ENCODE measurements at regions not wholly inside any gene's neighbourhood (a gene's known extent, or its start where the extent isn't known, plus 50 kb on each side); places are given as distances from the start of the nearest gene placed in this dataset.

DNA sequence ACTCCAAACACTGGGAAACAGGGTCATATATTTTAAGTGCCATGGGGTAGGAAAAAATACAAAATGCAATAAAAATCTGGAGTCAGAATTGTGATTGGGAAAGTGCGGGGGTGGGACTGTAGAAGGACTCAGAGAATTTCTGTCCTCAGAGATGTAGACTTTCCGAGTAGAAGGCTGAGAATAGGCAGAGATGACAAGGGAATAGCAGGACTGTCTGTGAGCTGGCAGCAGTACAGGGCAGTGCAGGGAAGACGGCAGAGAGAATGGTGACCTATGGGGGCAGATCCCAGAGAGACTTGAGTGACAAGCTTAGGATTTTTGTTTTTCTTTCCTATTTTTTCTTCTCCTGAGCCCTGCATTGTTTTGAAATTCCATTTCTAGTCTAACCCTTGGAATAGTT, 127.6 kb downstream of the SLC16A9 start:
- H3K27ac ChIP-seq: peak overlapping the region in 2 of 4 donors; percentile 42 to 44
- H3K4me3 ChIP-seq: no peak overlapping the region
- no peak for DNase-seq
- intact Hi-C loops (cut with DNase I): loop anchor here (5.0 kb wide), 1 partner anchor 220 kb away; the partner anchor contains the start of gene FAM13C
- 70 to 84% methylated on average over 3 of the region's 3 CpGs for WGBS, 2 donors
- peaks cover 0 to 85% (median 35%) of the 10 kb centered on the region in 4 donors for H3K4me1 ChIP-seq
- TF ChIP-seq EP300 (IDR thresholded peaks at IDR 0.05): no peak
- no peak for TF ChIP-seq POLR2A (IDR thresholded peaks at IDR 0.05)
- TF ChIP-seq, protein P1, sequence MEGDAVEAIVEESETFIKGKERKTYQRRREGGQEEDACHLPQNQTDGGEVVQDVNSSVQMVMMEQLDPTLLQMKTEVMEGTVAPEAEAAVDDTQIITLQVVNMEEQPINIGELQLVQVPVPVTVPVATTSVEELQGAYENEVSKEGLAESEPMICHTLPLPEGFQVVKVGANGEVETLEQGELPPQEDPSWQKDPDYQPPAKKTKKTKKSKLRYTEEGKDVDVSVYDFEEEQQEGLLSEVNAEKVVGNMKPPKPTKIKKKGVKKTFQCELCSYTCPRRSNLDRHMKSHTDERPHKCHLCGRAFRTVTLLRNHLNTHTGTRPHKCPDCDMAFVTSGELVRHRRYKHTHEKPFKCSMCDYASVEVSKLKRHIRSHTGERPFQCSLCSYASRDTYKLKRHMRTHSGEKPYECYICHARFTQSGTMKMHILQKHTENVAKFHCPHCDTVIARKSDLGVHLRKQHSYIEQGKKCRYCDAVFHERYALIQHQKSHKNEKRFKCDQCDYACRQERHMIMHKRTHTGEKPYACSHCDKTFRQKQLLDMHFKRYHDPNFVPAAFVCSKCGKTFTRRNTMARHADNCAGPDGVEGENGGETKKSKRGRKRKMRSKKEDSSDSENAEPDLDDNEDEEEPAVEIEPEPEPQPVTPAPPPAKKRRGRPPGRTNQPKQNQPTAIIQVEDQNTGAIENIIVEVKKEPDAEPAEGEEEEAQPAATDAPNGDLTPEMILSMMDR (IDR thresholded peaks at IDR 0.05): no peak
- TF ChIP-seq POLR2AphosphoS5 (IDR thresholded peaks at IDR 0.05): no peak
- no peaks in the 10 kb centered on the region for H3K27me3 ChIP-seq
- H3K36me3 ChIP-seq: no peaks in the 10 kb centered on the region
- H3K9me3 ChIP-seq: no peaks in the 10 kb centered on the region

DNA sequence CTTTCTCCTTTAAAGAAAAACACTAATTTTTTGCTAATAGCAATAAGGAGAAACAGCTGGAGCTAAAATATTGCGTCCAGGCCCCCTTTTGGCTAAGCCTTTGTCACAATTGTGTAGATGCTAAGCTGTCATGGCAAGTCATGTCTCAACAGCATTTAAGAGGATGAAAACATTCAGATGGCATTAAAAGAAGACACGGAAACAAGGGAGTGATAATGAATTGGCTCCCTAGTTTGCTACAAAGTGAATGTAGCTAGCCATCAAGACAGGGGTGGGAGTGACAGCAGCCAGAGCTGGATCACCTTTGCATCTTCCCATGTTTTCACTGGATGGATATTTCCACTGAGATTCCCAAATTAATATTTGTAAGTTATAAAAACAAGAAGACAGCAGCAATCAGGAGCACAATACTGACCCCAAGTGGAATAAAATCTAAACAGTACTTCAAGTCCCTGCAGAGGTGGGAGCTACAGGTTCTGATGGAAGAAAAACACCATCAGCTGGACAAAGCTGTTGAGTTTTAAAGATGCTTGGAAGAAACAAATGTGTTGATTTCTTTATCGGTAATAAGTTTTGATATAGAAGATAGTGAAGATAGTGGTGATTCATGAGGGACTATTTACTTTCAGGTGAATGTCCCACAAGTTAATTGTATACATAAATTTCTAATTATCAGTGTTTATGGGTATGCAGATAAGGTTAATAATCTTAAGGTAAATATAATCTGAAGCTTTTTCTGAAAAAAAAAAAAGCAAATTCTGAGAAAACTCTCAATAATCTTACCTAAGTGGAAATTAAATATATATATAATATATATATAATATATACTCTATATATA, 129.4 kb downstream of the SLC16A9 start:
- Histone ChIP-seq H3K27me3 (no peaks in the 10 kb centered on the region), H3K36me3 (no peaks in the 10 kb centered on the region), H3K4me1 (peaks cover 0 to 67% (median 25%) of the 10 kb centered on the region in 4 donors), H3K4me3 (no peak overlapping the region), H3K27ac (peak overlapping the region in 1 of 4 donors; percentile 16), H3K9me3 (no peaks in the 10 kb centered on the region)
- WGBS, 2 donors: 48 to 49% methylated on average over 3 of the region's 3 CpGs
- DNase-seq: no peak
- TF ChIP-seq POLR2AphosphoS5 (IDR thresholded peaks at IDR 0.05): no peak
- TF ChIP-seq, protein P1 (IDR thresholded peaks at IDR 0.05): peak in 3 of 4 experiments; percentile 26 to 50 (median 42)
- TF ChIP-seq EP300 (IDR thresholded peaks at IDR 0.05): no peak
- no peak for TF ChIP-seq POLR2A (IDR thresholded peaks at IDR 0.05)
- intact Hi-C loops (cut with DNase I): loop anchor here (5.0 kb wide), 1 partner anchor 218 kb away; the partner anchor contains the start of gene FAM13C

DNA sequence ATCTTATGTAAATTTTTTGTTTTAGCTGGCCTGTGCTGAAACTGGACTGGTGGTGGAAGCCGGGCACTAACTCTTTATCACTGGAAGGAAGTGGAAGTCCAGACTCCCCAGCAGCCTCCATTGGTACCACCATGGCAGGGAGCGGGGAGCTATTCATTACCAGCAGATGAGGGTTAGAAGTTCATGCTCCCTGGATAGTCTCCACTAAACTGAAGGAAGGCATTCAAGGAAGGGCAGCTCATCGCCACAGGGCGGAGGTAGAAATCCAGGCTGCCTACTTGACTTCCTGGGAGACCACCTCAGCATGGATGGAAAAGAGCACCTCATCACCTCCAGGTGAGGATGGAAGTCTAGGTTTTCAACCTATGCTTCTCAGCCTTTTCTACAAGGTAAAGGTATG, 130.9 kb downstream of the SLC16A9 start:
- Histone ChIP-seq H3K4me1 (peaks cover 0 to 52% (median 18%) of the 10 kb centered on the region in 4 donors), H3K4me3 (no peak overlapping the region), H3K36me3 (no peaks in the 10 kb centered on the region), H3K27ac (no peak overlapping the region), H3K9me3 (no peaks in the 10 kb centered on the region), H3K27me3 (no peaks in the 10 kb centered on the region)
- TF ChIP-seq EP300 (IDR thresholded peaks at IDR 0.05): no peak
- TF ChIP-seq, protein P1 (IDR thresholded peaks at IDR 0.05): no peak
- no peak for TF ChIP-seq POLR2AphosphoS5 (IDR thresholded peaks at IDR 0.05)
- no peak for TF ChIP-seq POLR2A (IDR thresholded peaks at IDR 0.05)
- WGBS, 2 donors: 94 to 96% methylated on average over 4 of the region's 4 CpGs
- intact Hi-C loops (cut with DNase I): loop anchor here (2.0 kb wide), 1 partner anchor 338 kb away; no protein-coding TSS in a partner anchor
- DNase-seq: no peak

DNA sequence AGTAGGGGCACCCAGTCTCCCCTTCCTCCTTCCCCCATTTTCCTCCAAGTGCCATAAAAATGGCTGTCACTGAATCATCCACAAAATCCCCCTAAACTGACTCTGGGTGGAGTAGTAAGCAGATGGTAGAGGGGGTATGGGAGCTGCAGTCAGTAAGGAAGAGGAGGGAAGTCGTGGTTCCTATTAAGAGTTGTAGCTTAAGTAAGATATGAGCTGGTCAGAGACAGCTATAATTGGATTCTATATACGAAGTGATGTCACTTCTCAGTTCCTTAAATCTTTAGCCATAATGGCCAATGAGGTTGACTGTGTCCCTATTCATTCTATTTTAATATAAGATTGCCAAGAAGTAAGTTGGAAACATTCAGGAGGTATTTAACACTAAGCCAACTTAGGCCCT, 131.7 kb downstream of the SLC16A9 start:
- H3K4me1 ChIP-seq: peaks cover 0 to 45% (median 14%) of the 10 kb centered on the region in 4 donors
- H3K27me3 ChIP-seq: no peaks in the 10 kb centered on the region
- H3K27ac ChIP-seq: no peak overlapping the region
- no peak for TF ChIP-seq POLR2A (IDR thresholded peaks at IDR 0.05)
- TF ChIP-seq, protein P1 (IDR thresholded peaks at IDR 0.05): no peak
- no peak for TF ChIP-seq EP300 (IDR thresholded peaks at IDR 0.05)
- TF ChIP-seq POLR2AphosphoS5 (IDR thresholded peaks at IDR 0.05): no peak
- no peaks in the 10 kb centered on the region for H3K9me3 ChIP-seq
- no peak for DNase-seq
- no peaks in the 10 kb centered on the region for H3K36me3 ChIP-seq
- intact Hi-C loops (cut with DNase I): loop anchor here (2.0 kb wide), 1 partner anchor 337 kb away; no protein-coding TSS in a partner anchor
- no peak overlapping the region for H3K4me3 ChIP-seq
- 75% methylated on average over 2 of the region's 2 CpGs for WGBS, 2 donors
